NCI-H146 treated with DMSO at 0.1 percent for 48 hours (cell line): ENCODE measurements at regions not wholly inside any gene's neighbourhood (a gene's known extent, or its start where the extent isn't known, plus 50 kb on each side); places are given as distances from the start of the nearest gene placed in this dataset.
A peak's percentile ranks its signal among the peaks of the same experiment; 100 is the strongest.

Experiments used
- DNase-seq: peaks from one replicate; lab custom pipeline; 2025; ENCODE audit not compliant: unreplicated experiment; lab: John Stamatoyannopoulos, UW

DNA sequence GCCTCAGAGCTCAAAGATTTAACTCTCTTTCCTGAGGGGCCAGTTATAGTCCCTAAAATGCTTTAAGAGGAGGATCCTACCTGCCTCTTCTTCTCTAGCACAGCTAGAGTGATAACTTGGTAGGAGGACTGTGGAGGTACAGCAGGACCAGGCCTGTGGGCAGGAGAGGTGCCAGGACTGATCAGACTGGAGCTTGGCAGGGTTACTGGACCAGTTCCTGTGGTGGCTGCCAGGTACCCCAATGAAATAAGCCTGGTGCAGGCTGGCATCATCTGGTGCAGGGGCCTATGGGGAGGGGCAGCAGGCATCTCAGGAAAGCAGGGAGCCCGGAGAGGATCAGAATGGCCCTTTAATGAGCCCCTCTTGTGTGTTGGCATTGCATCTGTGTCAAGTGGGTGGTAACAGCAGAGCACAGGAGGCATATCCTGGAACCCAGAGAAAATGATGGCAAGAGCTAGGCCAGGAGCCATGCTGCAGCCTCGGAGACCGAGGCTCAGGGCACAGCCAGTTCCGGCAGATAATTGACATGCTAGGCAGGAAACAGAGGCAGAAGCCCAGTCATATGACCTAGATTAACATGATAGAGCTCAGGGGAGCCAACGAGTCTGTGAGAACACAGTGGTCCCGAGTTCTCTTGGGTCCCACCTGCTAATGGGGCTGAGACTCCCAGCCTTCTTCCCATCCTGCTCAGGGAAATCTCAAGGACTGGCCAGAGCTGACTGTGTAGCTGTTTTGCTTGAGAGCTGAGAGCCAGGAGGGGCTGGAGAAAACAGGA is 187.5 kb upstream of the ZBED5 start:
- no peak for DNase-seq

DNA sequence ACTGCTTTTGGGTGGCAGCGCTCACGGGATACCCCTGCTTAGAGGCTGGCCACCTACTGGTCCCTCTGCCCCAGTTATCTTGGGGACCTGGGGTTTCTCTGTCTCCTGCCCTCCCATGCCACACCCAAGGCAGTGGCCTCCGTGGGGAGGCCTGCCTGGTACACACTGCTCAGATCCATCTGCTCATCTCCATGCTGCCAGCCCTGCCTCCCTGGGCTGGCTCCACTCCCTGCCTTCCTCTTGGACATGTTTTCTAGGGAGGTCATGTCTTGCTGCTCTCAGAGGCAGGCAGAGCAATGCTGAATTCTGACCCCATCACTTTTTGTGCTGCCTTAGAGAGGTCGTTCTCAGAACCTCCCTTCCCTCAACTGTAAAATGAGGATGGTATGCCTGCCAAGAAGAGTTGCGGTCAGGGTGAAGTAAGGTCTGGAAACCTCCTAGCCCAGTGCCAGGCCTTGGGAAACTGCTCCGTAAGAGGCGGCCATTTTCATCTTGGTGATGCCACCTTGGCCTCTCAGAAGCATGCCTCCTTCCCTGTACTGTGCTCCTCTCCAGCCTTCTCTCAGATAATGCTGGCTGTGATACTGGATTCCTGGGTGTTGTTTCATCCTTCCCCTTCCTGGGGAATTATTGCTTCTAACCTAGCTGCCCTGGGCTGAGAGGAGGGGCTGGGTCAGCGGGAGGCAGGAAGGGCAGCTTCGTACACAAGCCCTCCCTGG is 186.4 kb upstream of the ZBED5 start:
- no peak for DNase-seq

DNA sequence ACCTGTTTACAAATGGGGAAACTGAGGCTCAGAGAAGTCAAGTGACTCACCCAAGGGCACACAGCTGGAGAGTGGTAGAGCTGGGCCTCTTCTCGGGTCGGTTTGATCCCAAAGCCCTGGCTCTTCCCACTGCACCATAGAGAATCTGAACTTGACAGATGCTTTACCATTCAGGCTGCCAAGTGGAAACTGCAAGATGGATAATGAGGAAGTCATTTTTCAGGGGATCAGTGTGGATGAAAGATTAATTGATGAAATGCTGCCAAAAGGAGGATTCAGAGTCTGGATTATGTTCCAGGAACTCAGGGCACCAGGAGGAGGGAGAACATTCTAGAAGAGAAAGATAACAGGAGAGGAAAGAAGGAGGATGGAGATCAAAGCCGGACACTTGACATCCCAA is 185.9 kb upstream of the ZBED5 start:
- DNase-seq = no peak

DNA sequence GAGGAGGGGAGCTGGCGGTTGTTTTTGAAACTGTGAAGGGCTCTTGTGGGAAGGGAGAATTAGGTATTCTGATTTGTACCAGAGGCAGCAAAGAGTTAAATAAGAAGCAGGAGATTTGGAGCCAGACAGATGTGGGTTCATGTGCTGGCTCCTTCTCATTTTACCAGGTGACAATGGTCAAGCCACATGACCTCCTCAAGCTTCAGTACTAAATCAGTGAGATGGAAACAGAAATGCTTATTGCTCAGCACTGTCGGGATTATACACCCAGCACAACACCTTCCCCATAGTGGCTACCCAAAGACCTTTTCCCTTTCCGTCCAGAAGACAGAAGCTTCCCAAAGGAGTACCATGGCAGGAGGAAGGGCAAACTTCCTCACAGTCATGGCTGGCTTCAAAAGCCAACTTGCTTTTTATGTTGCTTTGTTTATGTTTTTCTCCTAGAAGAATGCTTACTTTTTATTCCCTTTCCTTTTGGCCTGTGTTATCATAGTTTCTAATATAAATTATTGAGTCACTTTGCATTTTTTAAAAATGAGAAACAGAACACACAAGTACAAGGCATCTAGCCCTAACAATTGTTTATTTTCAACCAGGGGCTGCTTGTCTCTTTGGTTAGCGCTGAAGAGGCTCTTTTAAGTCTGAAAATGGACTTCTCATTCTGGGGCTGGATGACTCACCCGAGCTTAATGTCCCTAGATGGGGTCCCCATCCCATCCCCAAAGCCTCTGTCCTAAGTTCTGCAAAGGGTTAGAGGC is 181.5 kb upstream of the ZBED5 start:
- DNase-seq = no peak

DNA sequence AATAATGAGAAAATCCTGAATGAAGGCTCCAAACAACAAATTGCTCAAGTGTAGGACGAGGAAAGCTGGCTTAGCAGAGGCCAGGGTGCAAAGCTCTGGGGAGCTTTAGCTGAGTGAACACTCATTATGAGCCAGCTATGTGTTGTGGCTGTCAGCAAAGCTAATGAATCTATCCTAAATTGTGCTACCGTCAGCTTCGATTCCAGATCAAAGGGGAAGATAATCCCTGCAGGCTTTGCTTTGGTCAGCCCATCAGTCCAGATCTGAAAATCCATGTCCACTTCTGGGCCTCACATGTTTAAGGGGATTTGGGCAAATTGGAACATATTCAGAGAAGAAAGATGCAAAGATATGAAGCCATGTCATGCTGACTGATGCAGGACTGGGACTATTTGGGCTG is 180.9 kb upstream of the ZBED5 start:
- no peak for DNase-seq

DNA sequence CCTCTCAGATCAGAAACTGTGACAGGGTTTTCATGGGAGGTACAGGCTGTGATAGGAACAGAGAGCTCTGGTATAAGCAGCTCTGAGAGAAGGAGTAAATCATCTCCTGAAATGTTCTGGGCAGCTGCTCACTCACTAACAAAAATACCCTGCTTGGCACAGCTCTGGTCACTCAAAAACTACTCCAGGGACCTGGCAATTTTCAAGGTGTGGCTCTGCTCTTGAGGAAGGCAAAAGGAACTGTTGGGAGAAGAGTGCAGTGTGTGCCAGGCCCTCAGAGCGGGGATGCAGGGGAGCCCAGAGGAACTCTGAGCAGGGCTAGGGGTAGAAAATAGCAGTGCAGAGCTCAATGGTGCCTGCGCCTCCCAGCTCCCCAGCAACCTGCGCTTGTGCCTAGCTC is 180.5 kb upstream of the ZBED5 start:
- no peak for DNase-seq

DNA sequence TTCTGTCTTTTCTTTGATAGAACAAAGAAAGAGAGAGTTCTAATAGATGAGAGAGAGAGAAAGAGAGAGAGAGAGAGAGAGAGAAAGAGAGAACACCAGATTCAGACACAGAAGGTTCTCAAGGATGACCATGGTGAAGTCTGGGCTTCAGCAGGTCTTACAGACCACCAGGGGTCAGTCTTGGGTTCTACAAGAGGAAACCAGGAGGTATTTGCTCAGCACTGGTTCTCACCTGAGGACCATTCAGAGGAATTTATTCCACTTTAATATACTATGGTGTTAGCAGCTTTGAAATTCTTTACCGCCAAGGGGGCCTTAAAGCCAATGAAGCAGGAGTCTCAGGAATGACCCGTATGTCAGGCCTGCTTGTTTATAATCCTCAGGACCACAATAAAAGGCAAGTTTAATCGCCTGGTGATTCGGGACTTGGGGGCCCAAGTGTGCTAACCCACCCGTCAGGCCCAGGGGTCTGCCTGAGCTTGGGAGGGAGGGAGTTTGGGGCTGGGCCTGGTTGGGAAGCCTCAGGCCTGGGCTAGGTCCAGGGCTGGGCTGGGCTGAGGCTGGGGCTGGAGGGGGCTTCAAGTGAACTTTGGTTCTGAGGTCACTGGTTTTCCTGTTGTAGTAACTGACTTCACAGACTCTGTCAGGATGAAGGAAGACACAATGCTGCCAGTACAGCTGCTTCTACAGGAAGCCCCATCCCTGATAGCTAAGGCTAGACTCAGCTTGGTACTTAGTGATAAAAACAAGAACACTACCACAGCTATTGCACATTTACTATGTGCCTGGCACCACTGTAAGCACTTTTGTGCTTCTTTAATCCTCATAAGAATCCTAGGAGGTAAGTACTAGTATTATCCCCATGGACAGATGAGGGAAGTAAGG is 179.2 kb upstream of the ZBED5 start:
- DNase-seq = peak; percentile 75

DNA sequence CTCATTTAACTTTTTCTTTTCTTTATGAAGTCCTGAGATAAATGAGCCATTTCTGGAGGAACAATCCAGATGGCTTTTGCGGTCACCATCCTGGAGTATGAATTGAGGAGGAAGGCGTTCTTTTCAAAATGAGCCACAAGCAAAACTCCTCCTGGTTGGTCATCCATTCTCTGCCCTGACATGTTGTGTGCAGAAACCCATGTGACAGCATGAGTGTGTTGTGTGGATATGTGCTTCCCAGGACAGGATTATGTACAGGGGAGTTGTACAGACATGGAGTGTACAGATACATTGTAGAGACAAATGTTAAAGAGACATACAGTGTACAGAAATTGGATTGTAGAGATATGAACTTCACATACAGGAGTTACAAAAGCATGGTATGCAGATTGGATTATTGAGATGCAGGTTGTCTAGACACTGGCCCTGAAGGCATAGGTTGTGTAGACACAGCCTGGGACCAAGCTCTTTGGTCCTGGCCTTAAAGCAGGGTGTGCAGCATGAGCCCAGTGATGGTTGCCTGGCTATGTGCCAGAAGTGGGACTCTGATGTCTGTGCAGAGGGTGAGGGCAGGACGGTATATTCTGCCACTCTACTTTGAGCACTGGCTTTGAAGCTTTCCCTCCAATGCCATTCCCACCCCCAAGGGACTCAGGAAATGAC is 178.5 kb upstream of the ZBED5 start:
- no peak for DNase-seq

DNA sequence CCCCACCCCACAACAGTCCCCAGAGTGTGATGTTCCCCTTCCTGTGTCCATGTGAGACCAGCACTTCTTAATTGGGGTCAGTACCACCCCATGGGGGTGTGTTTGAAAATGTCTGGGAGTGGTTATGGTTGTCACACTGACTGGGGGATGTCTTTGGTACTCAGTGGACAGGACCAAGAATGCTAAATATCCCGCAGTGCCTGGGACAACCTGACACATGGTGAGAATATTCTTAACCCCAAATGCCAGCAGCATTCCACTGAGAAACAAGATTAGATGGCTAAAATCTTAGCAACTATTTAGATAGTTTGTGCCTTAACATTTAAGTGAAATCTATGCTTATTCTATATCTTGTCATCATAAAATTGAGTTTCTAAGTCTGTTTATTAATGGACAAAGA is 177.5 kb upstream of the ZBED5 start:
- DNase-seq = no peak

DNA sequence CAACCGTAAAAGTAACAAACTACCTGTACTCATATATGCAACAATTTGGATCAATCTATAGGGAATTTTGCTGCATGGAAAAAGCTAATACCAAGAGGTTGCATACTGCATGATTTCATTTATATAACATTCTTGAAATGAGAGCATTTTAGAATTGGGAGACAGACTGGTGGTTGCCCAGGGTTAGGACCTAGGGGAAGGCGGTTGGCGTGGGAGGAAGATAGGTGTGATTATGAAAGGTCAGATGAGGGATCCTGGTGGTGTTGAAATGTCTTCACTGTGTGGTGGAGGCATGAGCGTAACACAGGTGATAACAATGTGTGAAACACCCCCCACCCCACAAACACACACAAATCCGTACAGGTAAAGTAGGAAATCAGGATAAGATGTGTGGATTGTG is 176.6 kb upstream of the ZBED5 start:
- no peak for DNase-seq

DNA sequence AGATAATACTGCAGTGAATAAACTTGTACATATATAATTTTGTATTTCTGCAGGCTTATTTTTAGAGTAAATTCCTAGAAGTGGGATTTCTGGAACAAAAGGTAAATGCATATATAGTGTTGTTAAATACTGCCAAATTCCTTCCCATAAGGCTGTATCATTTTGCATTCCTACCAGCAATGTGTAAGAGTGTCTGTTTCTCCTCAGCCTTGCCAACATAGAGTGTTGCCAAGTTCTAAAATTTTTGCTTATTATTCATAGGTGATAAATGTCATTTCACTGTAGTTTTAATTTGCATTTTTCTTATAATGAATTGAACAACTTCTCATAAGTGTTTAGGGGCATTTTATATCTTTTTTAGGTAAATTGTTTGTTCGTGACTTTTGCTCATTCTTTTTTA is 174.2 kb upstream of the ZBED5 start:
- DNase-seq = no peak

DNA sequence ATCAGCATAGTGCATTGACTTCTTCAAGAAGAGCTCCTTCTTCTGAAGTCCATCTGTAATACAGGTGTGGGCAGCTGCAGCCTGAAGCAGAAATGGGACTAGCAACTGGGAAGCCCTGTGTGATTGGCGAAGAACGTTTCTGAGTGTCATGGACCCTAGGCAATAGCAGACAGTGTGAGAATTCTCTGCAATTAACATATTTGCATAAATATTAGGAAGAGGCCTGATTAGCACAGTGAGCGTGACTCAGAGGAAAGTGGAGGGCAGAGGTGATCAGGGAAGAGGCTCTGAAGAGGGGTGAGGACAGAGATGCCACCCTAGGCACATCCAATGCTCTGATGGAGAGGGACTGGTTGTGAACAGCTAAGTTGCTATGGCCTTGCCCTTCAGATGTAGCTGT is 171.2 kb upstream of the ZBED5 start:
- DNase-seq = no peak

DNA sequence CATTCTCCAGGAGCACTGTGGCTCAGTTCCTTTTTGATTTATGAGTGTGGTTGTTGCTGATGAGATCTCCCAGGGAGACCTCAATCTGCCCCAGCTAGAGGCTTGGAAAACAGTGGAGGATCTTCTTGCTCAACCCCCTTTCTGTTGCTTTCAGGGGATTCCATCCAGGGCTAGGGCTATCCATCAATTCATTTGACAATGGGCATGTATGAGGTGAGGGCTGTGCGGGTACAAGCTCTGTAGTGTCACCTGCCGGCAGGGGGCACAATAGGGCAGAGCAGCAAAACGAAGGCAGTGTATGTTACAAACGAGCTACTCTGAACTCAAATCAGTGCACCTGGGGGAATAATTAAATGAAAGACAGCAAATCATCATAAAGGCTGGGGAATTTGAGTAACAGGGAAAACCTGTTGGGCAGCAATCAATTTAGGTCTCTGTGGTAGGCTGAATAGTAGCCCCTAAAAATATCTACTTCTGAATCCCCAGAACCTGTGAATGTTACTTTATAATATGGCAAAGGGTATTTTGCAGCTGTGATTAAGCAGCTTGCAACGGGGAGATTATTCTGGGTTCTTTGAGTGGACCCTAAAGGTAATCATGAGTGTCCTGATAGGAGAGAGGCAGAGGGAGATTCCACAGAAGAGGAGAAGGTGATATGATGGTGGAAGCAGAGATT is 170.3 kb upstream of the ZBED5 start:
- DNase-seq = peak; percentile 68

DNA sequence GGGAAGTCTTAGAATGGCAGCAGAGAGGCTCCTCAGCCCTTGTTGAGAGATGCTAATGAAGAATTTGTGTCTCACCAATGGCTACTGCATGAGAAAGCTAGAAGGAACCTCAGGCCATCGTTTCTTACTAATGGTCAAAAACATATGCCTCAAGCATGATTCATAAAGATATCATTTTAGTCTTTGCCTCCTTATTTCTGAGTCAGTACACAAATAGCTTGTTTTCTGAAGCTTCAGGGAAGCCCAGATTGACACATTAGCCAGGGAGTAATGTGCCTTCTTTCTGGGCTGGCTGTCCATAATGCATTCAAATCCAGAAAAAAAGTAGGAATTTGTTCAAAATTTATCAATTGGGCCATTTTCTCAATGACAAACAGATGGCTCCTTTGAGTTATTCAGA is 169.4 kb upstream of the ZBED5 start:
- DNase-seq = no peak

DNA sequence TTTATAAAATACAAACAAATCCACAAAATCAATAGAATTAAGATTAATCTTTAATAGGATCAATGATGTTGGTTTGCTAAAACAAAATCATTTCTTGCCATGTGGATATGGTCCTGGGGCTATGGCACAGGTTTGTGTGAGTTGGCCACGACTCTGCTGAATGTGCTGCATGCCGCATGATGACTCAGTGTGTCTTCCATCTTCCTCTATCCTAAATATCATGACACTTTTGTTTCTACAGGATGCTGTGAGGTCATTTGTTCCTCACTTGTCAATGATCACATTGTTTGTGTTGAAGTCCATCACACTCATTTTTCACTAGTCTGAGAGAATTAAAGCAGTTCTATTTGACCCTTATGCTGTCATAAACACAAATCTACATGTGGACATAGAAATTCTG is 167.2 kb upstream of the ZBED5 start:
- DNase-seq = no peak

DNA sequence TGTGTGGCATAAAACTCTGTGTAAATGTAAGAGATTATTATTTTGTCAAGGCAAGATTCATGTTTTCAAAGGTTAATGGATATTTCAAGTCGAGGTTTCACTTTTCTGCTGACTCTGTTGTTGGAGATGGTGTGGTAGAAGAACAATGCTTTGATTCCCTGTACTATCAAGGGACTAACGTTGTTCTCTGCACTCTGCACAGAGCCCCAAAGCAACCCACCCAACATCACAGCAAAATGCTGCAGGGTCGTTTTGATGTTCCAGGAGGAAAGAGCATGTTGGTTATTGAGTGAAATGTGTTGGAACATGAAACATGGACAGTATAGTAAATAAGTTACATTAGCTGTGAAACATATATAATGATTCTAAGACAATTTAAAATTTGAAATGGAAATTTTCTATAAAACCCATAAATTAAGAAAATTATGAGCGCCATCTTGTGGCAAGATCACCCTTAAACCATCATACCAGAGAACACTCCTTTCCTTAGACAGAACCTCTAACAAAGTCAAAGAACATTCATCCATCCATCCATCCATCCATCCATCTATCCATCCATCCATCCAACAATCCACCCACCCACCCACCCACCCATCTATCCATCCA is 164.4 kb upstream of the ZBED5 start:
- DNase-seq = peak; percentile 9

DNA sequence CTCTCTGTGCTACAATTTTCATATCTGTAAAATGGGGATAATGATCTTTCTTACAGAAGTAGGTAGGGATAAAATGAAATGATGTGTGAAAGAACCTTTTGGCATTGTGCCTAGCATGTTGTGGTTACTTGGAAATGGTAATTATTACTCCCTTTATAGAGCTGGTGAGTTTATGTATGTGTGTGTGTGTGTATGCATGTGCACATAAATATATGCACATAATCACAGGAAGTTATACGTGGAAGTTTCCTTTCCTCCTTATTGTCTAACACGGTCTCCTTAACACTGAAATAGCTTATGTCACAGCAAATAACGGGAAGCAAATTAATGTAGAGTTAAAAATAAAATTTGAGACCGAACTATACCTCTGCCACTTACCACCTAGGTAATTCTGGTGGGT is 163.7 kb upstream of the ZBED5 start:
- no peak for DNase-seq

DNA sequence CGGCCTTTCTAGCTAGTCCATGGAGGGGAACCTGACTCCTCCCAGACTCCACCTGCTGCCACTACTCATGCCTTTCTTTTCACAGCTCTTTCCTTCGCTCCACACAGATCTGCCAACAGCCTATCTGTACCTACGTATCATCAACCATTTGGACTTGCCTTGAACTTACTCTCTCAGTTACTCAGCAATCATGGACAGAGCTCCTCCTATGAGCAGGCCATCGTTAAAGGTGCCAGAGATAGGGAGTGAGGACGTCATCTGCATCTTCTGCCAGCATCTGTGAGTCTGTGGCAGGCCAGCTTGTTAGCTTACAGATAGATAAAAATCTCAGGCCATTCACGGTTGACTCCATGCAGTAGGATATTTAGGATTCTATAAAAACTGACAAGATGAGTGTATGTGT is 162.9 kb upstream of the ZBED5 start:
- no peak for DNase-seq

DNA sequence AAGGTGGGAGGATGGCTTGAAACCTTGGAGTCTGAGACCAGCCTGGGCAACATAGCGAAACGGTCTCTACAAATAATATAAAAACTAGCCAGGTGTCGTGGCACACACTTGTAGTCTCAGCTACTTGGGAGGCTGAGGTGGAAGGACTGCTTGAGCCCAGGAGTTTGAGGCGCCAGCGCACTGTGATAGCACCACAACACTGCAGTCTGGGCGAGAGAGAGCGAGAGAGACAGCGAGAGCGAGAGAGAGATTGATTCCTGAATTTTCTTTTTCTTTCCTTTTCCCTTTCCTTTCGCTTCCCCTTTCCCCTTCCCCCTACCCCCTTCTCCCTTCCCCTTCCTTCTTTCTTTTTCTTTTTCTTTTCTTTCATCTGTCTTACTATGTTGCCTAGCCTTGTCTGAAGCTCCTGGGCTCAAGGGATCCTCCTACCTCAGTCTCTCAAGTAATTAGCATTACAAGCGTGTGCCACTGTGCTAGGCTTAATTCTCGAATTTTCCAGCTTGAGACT is 162.4 kb upstream of the ZBED5 start:
- DNase-seq = no peak
